GM13976 (cell line): ENCODE measurements at regions not wholly inside any gene's neighbourhood (a gene's known extent, or its start where the extent isn't known, plus 50 kb on each side); places are given as distances from the start of the nearest gene placed in this dataset.

Source experiments
- DNase-seq: peaks from one replicate; pipeline ENCODE4 v3.0.0; 2012; ENCODE audit warnings: low spot score
- CTCF ChIP-seq: IDR thresholded peaks from 2 replicates; pipeline ENCODE4 v1.5.1; 2012; ENCODE audit warnings: borderline replicate concordance, mild to moderate bottlenecking; ENCODE audit not compliant: insufficient read depth; ENCODE audit errors: extremely low read depth, missing control alignments, control extremely low read depth
- in situ Hi-C: fragments of 300-500 bp; cut with MboI; formaldehyde crosslinking; loops from one replicate; pipeline ENCODE4 v1.12.0; 2022; ENCODE audit warnings: low sequenced_read_pairs, mixed read lengths, inconsistent platforms; ENCODE audit not compliant: unreplicated experiment

- in situ Hi-C loops, result no loop called here
- DNase-seq, result no peak
- TF ChIP-seq CTCF, result no peak
Measured at GRCh38 chr2:2926858-2927175, 450.8 kb downstream of the EIPR1 start.

- TF ChIP-seq CTCF, result no peak
- no peak for DNase-seq
- in situ Hi-C loops, result no loop called here
Measured at GRCh38 chr2:2926009-2926857, 451.4 kb downstream of the EIPR1 start.

- DNase-seq, result no peak
- no peak for TF ChIP-seq CTCF
- in situ Hi-C loops, result no loop called here
Measured at GRCh38 chr2:2922156-2922555, 455.5 kb downstream of the EIPR1 start.

- no peak for TF ChIP-seq CTCF
- no peak for DNase-seq
- in situ Hi-C loops, result no loop called here
Measured at GRCh38 chr2:2921011-2921720, 456.5 kb downstream of the EIPR1 start.

- in situ Hi-C loops, result no loop called here
- no peak for TF ChIP-seq CTCF
- DNase-seq, result no peak
Measured at GRCh38 chr2:2919574-2920365, 457.8 kb downstream of the EIPR1 start.

- TF ChIP-seq CTCF, result no peak
- DNase-seq, result no peak
- in situ Hi-C loops, result no loop called here
Measured at GRCh38 chr2:2919026-2919425, 458.6 kb downstream of the EIPR1 start.
